ENCODE measurements at regions not wholly inside any gene's neighbourhood (a gene's known extent, or its start where the extent isn't known, plus 50 kb on each side); places are given as distances from the start of the nearest gene placed in this dataset.

GRCh38 chr7:19377611-19378344 is 232.6 kb upstream of the FERD3L start:
- Histone ChIP-seq H3K4me3 (replicated peaks in 1 of 3) (no peak overlapping the region), H3K36me3 (no peaks in the 10 kb centered on the region), H3K27ac (no peak overlapping the region), H3K4me1 (no peaks in the 10 kb centered on the region), H3K9me3 (no peaks in the 10 kb centered on the region), H3K27me3 (no peaks in the 10 kb centered on the region)
- intact Hi-C loops (cut with DNase I), result no loop called here
- 40 to 42% methylated on average over 9 of the region's 9 CpGs for WGBS, 2 donors
- DNase-seq, result no peak
- TF ChIP-seq CTCF (IDR thresholded peaks at IDR 0.05) (no peak), POLR2A (IDR thresholded peaks at IDR 0.05) (no peak)

DNA sequence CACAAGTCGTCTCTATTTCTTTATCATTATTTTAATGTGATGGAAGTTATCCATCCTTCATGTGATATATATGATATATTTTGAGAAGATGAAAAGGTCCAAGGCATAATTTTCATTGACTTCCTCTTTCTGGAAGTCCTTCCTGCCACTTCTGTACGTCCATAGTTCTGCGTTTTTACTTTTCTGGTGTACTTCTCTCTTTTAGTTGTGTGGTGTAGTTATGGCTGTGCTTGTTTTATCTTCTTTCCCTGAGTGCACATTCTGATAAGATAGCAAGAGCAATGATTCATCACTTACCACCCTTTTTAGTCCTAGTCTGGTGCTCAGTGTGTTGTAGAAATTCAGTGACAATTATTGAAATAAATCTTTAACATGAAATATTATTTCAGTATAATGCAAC is 231.3 kb upstream of the FERD3L start:
- no peak for DNase-seq
- Histone ChIP-seq H3K36me3 (no peaks in the 10 kb centered on the region), H3K4me1 (no peaks in the 10 kb centered on the region), H3K27ac (no peak overlapping the region), H3K4me3 (replicated peaks in 1 of 3) (no peak overlapping the region), H3K9me3 (no peaks in the 10 kb centered on the region), H3K27me3 (no peaks in the 10 kb centered on the region)
- intact Hi-C loops (cut with DNase I), result no loop called here
- 74 to 75% methylated on average over 3 of the region's 3 CpGs for WGBS, 2 donors
- no peak for TF ChIP-seq CTCF (IDR thresholded peaks at IDR 0.05)
- TF ChIP-seq POLR2A (IDR thresholded peaks at IDR 0.05), result no peak

DNA sequence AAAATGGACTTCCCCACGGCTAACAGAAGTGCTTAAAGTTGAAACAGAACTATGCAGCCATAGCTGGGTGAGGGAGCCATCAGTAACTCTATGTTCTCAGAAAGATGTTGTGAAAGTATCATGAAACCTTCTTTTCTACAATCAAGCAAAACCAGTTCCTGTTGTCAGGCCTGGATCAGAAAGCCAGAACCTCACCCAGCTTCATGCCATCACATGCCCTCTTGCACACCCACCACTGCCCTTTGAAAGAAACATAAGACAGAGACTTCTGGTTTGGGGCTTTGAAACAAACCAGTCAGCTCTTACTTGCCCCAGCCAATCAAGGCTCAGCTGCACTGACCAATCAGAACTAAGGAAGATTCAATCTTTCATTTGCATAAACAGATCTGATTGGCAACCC is 230.8 kb upstream of the FERD3L start:
- no peaks in the 10 kb centered on the region for H3K27me3 ChIP-seq
- TF ChIP-seq POLR2A (IDR thresholded peaks at IDR 0.05) (no peak), CTCF (IDR thresholded peaks at IDR 0.05) (no peak)
- intact Hi-C loops (cut with DNase I), result no loop called here
- no peaks in the 10 kb centered on the region for H3K36me3 ChIP-seq
- no peak overlapping the region for H3K4me3 ChIP-seq (replicated peaks in 1 of 3)
- no peaks in the 10 kb centered on the region for H3K4me1 ChIP-seq
- no peak for DNase-seq
- no peak overlapping the region for H3K27ac ChIP-seq
- WGBS, 2 donors, result 79 to 81% methylated on average over 1 of the region's 1 CpG
- H3K9me3 ChIP-seq, result no peaks in the 10 kb centered on the region

DNA sequence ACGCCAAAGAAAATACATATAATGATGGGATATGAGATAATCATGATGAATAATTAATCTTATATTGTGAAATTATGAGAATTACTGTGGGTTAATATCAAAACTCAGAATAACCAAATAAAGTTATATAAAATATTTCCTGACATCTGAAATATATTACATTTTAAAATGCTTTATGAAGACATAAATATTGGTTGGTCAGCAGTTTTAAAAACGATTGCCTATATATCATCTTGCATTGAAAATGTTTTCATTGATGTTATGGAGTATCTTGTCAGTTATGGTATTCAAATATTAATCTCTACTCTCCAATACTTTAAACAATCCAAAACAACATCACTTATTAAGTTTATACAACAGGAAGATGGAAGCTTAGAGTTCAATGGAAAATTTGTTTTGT is 228.1 kb upstream of the FERD3L start:
- H3K4me3 ChIP-seq (replicated peaks in 1 of 3), result no peak overlapping the region
- intact Hi-C loops (cut with DNase I), result no loop called here
- 72 to 82% methylated on average over 2 of the region's 2 CpGs for WGBS, 2 donors

More for the DNA sequence above, 228.1 kb upstream of the FERD3L start:
- no peaks in the 10 kb centered on the region for H3K36me3 ChIP-seq
- H3K9me3 ChIP-seq, result no peaks in the 10 kb centered on the region
- no peak for DNase-seq
- no peaks in the 10 kb centered on the region for H3K4me1 ChIP-seq
- H3K27ac ChIP-seq, result no peak overlapping the region
- TF ChIP-seq CTCF (IDR thresholded peaks at IDR 0.05) (no peak), POLR2A (IDR thresholded peaks at IDR 0.05) (no peak)
- H3K27me3 ChIP-seq, result no peaks in the 10 kb centered on the region
